Liver (tissue), 3 donors: ENCODE measurements at regions not wholly inside any gene's neighbourhood (a gene's known extent, or its start where the extent isn't known, plus 50 kb on each side); places are given as distances from the start of the nearest gene placed in this dataset.

Source experiments
- GABPA ChIP-seq, 2 donors: IDR thresholded peaks in 1 of 2; conservative IDR thresholded peaks in 1 of 2; 2 replicates each; pipeline ENCODE4 v1.6.1; 2016; ENCODE audit warnings: antibody characterized with exemption in 2 of 2, mild to moderate bottlenecking in 1 of 2, moderate library complexity in 1 of 2
- HNF4G ChIP-seq: IDR thresholded peaks from 2 replicates; pipeline ENCODE4 v1.6.1; 2016; ENCODE audit warnings: antibody characterized with exemption
- SP1 ChIP-seq: IDR thresholded peaks from 2 replicates; pipeline ENCODE4 v1.6.1; 2018; ENCODE audit warnings: antibody characterized with exemption, mild to moderate bottlenecking
- TAF1 ChIP-seq: conservative IDR thresholded peaks from 2 replicates; pipeline ENCODE4 v1.6.1; 2016; ENCODE audit warnings: antibody characterized with exemption, mild to moderate bottlenecking
- YY1 ChIP-seq: IDR thresholded peaks from 2 replicates; pipeline ENCODE4 v1.6.1; 2016; ENCODE audit warnings: antibody characterized with exemption, mild to moderate bottlenecking
- TF ChIP-seq, protein P1 (sequence below): fragments of 150-350 bp; IDR thresholded peaks from 2 replicates; pipeline ENCODE4 v1.5.1; 2017; ENCODE audit warnings: improper control_type of control experiment, low read depth, low read length; ENCODE audit not compliant: missing input control
- TF ChIP-seq, protein P2 (sequence below): IDR thresholded peaks from 2 replicates; pipeline ENCODE4 v1.6.1; 2016; ENCODE audit warnings: antibody characterized with exemption, mild to moderate bottlenecking
- donor health status: healthy.
- donor health status: healthy.

DNA sequence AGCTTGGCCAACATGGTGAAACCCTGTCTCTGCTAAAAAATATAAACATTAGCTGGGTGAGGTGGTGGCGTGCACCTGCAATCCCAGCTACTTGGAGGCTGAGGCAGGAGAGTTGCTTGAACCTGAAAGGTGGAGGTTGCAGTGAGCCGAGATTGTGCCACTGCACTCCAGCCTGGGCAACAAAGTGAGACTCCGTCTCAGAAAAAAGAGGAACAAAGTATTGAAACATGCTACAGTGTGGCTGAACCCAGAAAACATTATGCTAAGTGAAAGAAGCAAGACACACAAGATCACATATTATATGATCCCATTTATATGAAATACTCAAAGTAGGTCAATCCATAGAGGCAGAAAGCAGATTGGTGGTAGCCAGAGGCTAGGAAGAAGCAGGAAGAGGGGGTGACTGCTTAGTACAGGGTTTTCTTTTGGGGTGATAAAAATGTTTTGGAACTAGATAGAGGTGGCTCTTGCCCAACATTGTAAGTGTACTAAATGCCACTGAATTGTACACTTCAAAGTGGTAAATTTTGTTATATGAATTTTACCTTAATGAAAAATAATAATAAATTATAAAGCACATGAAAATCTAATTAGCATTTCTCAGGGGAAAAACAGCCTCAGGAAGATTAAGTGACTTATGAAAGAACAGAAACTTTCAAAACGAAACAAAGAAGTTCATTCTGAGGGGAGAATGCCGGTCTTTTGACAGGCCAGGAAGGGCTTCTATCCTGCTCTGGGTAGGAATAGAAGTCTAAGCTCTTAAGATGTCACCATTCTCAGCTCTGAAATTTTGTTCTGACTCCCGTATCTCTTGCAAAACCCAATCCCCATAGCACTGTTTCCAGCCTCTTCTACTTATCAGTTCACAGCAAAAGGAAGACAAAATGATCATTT lies 161.1 kb upstream of the TBCA start:
- TF ChIP-seq, protein P1, sequence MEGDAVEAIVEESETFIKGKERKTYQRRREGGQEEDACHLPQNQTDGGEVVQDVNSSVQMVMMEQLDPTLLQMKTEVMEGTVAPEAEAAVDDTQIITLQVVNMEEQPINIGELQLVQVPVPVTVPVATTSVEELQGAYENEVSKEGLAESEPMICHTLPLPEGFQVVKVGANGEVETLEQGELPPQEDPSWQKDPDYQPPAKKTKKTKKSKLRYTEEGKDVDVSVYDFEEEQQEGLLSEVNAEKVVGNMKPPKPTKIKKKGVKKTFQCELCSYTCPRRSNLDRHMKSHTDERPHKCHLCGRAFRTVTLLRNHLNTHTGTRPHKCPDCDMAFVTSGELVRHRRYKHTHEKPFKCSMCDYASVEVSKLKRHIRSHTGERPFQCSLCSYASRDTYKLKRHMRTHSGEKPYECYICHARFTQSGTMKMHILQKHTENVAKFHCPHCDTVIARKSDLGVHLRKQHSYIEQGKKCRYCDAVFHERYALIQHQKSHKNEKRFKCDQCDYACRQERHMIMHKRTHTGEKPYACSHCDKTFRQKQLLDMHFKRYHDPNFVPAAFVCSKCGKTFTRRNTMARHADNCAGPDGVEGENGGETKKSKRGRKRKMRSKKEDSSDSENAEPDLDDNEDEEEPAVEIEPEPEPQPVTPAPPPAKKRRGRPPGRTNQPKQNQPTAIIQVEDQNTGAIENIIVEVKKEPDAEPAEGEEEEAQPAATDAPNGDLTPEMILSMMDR, result no peak
- TF ChIP-seq, protein P2, sequence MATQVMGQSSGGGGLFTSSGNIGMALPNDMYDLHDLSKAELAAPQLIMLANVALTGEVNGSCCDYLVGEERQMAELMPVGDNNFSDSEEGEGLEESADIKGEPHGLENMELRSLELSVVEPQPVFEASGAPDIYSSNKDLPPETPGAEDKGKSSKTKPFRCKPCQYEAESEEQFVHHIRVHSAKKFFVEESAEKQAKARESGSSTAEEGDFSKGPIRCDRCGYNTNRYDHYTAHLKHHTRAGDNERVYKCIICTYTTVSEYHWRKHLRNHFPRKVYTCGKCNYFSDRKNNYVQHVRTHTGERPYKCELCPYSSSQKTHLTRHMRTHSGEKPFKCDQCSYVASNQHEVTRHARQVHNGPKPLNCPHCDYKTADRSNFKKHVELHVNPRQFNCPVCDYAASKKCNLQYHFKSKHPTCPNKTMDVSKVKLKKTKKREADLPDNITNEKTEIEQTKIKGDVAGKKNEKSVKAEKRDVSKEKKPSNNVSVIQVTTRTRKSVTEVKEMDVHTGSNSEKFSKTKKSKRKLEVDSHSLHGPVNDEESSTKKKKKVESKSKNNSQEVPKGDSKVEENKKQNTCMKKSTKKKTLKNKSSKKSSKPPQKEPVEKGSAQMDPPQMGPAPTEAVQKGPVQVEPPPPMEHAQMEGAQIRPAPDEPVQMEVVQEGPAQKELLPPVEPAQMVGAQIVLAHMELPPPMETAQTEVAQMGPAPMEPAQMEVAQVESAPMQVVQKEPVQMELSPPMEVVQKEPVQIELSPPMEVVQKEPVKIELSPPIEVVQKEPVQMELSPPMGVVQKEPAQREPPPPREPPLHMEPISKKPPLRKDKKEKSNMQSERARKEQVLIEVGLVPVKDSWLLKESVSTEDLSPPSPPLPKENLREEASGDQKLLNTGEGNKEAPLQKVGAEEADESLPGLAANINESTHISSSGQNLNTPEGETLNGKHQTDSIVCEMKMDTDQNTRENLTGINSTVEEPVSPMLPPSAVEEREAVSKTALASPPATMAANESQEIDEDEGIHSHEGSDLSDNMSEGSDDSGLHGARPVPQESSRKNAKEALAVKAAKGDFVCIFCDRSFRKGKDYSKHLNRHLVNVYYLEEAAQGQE, result no peak
- TF ChIP-seq SP1 (no peak), TAF1 (no peak), HNF4G (no peak), GABPA (IDR thresholded peaks at IDR 0.05 in 1 of 2, conservative IDR thresholded peaks at IDR 0.05 in 1 of 2) (no peak), YY1 (no peak)
